KMS-11 (cell line): ENCODE measurements at regions not wholly inside any gene's neighbourhood (a gene's known extent, or its start where the extent isn't known, plus 50 kb on each side); places are given as distances from the start of the nearest gene placed in this dataset.

Experiments used
- H2AFZ ChIP-seq: fragments of 200-600 bp; sonication (generic); 2 replicates; pipeline ENCODE4 v1.6.1; 2016; ENCODE audit warnings: antibody characterized with exemption, mixed run types, low read depth
- H3K27ac ChIP-seq: fragments of 200-600 bp; sonication (generic); 2 replicates; pipeline ENCODE4 v1.6.1; 2016; ENCODE audit warnings: mild to moderate bottlenecking, mixed run types
- H3K27me3 ChIP-seq: fragments of 200-600 bp; sonication (generic); 2 replicates; pipeline ENCODE4 v1.6.1; 2017; ENCODE audit warnings: mild to moderate bottlenecking, low read depth, mixed run types, moderate library complexity; ENCODE audit not compliant: insufficient read depth
- H3K36me3 ChIP-seq: fragments of 200-600 bp; sonication (generic); 2 replicates; pipeline ENCODE4 v1.6.1; 2017; ENCODE audit warnings: mild to moderate bottlenecking, mixed run types; ENCODE audit not compliant: insufficient read depth
- H3K4me1 ChIP-seq: fragments of 200-600 bp; sonication (generic); 2 replicates; pipeline ENCODE4 v1.6.1; 2016; ENCODE audit warnings: mild to moderate bottlenecking, low read depth, mixed run types; ENCODE audit not compliant: poor library complexity, severe bottlenecking
- H3K4me2 ChIP-seq: fragments of 200-600 bp; sonication (generic); 2 replicates; pipeline ENCODE4 v1.7.0; 2016; ENCODE audit warnings: mild to moderate bottlenecking, mixed run types
- H3K4me3 ChIP-seq: fragments of 200-600 bp; sonication (generic); IDR thresholded peaks from 2 replicates; pipeline ENCODE4 v1.6.1; 2017; ENCODE audit warnings: low read depth, low read length, mixed read lengths; ENCODE audit not compliant: insufficient read depth
- H3K79me2 ChIP-seq: fragments of 200-600 bp; sonication (generic); 2 replicates; pipeline ENCODE4 v1.6.1; 2016; ENCODE audit warnings: low read depth, mixed run types; ENCODE audit not compliant: insufficient read depth
- H3K9ac ChIP-seq: fragments of 200-600 bp; sonication (generic); 2 replicates; pipeline ENCODE4 v1.6.1; 2016; ENCODE audit warnings: mild to moderate bottlenecking, mixed run types
- H4K20me1 ChIP-seq: fragments of 200-600 bp; sonication (generic); 2 replicates; pipeline ENCODE4 v1.6.1; 2016; ENCODE audit warnings: mild to moderate bottlenecking, mixed run types; ENCODE audit not compliant: insufficient read depth
- TF ChIP-seq, protein P1 (sequence below): fragments of 200-600 bp; sonication (generic); conservative IDR thresholded peaks from 2 replicates; pipeline ENCODE4 v1.6.1; 2017; ENCODE audit warnings: low read depth, mild to moderate bottlenecking, antibody characterized with exemption, low read length, moderate library complexity, mixed read lengths

DNA sequence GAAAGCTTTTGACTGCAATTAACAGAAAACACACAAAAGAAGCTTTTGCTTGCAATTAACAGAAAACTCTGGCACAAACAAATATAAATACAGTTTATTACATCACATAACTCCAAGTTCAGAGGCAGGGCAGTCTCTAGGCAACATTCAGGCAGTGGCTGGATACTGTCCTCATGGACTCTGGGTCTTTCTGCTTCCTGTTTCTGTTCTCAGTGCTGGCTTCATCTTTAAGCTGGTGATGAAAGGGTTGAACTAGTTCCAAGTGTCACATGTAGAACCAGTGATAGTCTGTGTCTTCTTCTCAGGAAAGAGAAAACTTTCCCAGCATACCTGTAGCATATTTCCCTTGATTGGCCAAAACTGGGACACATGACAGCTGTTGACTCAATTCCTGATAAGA, 222.6 kb upstream of the GLRA1 start:
- Histone ChIP-seq H3K27ac (no peak overlapping the region), H2AFZ (no peak overlapping the region), H3K9ac (no peak overlapping the region), H3K27me3 (no peaks in the 10 kb centered on the region), H4K20me1 (no peaks in the 10 kb centered on the region), H3K79me2 (no peaks in the 10 kb centered on the region), H3K36me3 (no peaks in the 10 kb centered on the region), H3K4me2 (no peak overlapping the region), H3K4me1 (no peaks in the 10 kb centered on the region), H3K4me3 (no peak overlapping the region)
- TF ChIP-seq, protein P1, sequence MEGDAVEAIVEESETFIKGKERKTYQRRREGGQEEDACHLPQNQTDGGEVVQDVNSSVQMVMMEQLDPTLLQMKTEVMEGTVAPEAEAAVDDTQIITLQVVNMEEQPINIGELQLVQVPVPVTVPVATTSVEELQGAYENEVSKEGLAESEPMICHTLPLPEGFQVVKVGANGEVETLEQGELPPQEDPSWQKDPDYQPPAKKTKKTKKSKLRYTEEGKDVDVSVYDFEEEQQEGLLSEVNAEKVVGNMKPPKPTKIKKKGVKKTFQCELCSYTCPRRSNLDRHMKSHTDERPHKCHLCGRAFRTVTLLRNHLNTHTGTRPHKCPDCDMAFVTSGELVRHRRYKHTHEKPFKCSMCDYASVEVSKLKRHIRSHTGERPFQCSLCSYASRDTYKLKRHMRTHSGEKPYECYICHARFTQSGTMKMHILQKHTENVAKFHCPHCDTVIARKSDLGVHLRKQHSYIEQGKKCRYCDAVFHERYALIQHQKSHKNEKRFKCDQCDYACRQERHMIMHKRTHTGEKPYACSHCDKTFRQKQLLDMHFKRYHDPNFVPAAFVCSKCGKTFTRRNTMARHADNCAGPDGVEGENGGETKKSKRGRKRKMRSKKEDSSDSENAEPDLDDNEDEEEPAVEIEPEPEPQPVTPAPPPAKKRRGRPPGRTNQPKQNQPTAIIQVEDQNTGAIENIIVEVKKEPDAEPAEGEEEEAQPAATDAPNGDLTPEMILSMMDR = no peak

DNA sequence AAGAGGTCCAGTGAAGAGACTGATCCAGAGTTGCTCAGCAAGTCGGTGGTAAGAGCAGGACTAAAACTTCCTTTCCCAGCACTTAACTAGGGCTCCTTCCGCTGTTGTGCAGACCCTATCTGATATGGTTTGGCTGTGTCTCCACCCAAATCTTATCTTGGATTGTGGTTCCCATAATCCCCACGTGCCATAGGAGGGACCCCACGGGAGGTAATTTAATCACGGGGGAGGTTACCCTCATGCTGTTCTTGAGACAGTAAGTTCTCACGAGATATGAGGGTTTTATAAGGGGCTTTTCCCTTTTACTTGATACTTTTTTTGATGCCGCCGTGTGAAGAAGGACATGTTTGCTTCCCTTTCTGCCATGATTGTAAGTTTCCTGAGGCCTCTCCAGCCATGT, 221.9 kb upstream of the GLRA1 start:
- Histone ChIP-seq H3K79me2 (no peaks in the 10 kb centered on the region), H3K4me1 (no peaks in the 10 kb centered on the region), H3K9ac (no peak overlapping the region), H4K20me1 (no peaks in the 10 kb centered on the region), H3K36me3 (no peaks in the 10 kb centered on the region), H3K27ac (no peak overlapping the region), H3K4me3 (no peak overlapping the region), H3K4me2 (no peak overlapping the region), H2AFZ (no peak overlapping the region), H3K27me3 (no peaks in the 10 kb centered on the region)
- TF ChIP-seq, protein P1 = no peak

DNA sequence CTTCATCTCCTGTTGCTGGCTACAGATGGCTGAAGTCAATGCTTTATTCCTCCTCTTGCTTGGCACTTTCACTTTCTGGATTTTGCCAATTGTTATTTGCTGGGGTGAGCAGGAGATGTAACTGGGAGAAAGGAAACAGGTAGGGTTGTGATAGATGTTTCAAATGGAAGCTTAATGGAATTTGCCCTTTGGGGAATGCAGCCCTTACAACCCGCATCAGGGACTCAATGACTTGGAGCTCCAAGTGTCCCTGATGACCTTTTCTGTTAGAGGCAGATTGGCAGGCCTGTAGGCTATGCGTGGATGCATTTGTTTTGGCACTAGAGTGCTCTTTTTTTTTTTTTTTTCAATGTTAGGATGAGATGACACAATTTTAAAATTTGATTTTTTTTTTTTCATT, 219.9 kb upstream of the GLRA1 start:
- H3K27ac ChIP-seq = no peak overlapping the region
- TF ChIP-seq, protein P1 = no peak
- no peak overlapping the region for H3K9ac ChIP-seq
- H3K4me2 ChIP-seq = no peak overlapping the region
- no peaks in the 10 kb centered on the region for H3K27me3 ChIP-seq
- H4K20me1 ChIP-seq = no peaks in the 10 kb centered on the region
- H2AFZ ChIP-seq = no peak overlapping the region
- no peaks in the 10 kb centered on the region for H3K4me1 ChIP-seq
- no peaks in the 10 kb centered on the region for H3K36me3 ChIP-seq
- no peak overlapping the region for H3K4me3 ChIP-seq
- no peaks in the 10 kb centered on the region for H3K79me2 ChIP-seq

DNA sequence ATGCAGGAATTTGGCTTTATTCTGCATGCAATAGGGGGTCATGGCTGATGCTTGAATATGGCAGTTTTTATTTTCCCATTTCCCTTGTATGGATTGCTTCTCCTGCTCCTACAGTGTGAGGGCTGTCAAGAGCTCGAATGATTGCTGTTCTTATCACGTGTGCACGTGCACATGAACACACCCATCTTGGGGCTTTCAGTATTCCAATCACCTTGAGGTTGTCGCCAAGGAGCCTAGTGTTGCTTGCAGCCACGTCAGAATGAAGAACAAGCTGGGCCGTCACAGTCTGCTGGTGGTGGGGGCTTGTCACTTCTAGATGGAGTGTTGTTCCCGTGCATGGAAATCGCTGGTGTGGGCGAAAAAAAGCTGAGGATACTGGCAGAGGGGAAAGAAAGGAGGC, 219.4 kb upstream of the GLRA1 start:
- no peak overlapping the region for H3K4me3 ChIP-seq
- no peak overlapping the region for H3K27ac ChIP-seq
- no peak overlapping the region for H2AFZ ChIP-seq
- H3K27me3 ChIP-seq = no peaks in the 10 kb centered on the region
- H3K79me2 ChIP-seq = no peaks in the 10 kb centered on the region
- no peak overlapping the region for H3K9ac ChIP-seq
- H4K20me1 ChIP-seq = no peaks in the 10 kb centered on the region
- H3K36me3 ChIP-seq = no peaks in the 10 kb centered on the region
- TF ChIP-seq, protein P1 = no peak
- no peak overlapping the region for H3K4me2 ChIP-seq
- no peaks in the 10 kb centered on the region for H3K4me1 ChIP-seq
